OCI-LY7 (cell line): ENCODE measurements at regions not wholly inside any gene's neighbourhood (a gene's known extent, or its start where the extent isn't known, plus 50 kb on each side); places are given as distances from the start of the nearest gene placed in this dataset.

Experiments
- BruUV-seq: library from RNA; stranded (reverse); fragments of 400-500 nt; replicated peaks from 2 replicates; lab custom pipeline; 2021; lab: Mats Ljungman, UMichigan
- CTCF ChIA-PET: fragments of 300-600 bp; sonication (Branson Sonifier 250); formaldehyde crosslinking; loops from one replicate; lab custom pipeline; 2022; ENCODE audit warnings: antibody characterized with exemption; ENCODE audit not compliant: unreplicated experiment; lab: Charles Lee
- POLR2A ChIA-PET: fragments of 300-600 bp; sonication (Branson Sonifier 250); formaldehyde crosslinking; loops from one replicate; lab custom pipeline; 2022; ENCODE audit warnings: antibody characterized with exemption; lab: Charles Lee
- DNase-seq: peaks from one replicate; pipeline ENCODE4 v3.0.0-alpha.2; 2015; ENCODE audit warnings: low spot score
- H2AFZ ChIP-seq: fragments of 200-600 bp; sonication (generic), shearing (Covaris generic); 2 replicates; pipeline ENCODE4 v1.6.1; 2014; ENCODE audit warnings: mild to moderate bottlenecking, antibody characterized with exemption, low read length, moderate library complexity
- H3K27ac ChIP-seq: fragments of 200-600 bp; sonication (generic); 2 replicates; pipeline ENCODE4 v1.5.1; 2014; ENCODE audit warnings: mixed run types, low read depth, mild to moderate bottlenecking, moderate library complexity, low read length, inconsistent platforms; ENCODE audit not compliant: poor library complexity, severe bottlenecking
- H3K36me3 ChIP-seq: fragments of 200-600 bp; sonication (generic); 2 replicates; pipeline ENCODE4 v1.6.1; 2014; ENCODE audit warnings: mild to moderate bottlenecking, antibody characterized with exemption, low read length, moderate library complexity, mixed read lengths; ENCODE audit not compliant: insufficient read depth
- H3K4me1 ChIP-seq: fragments of 200-600 bp; sonication (generic); 2 replicates; pipeline ENCODE4 v1.5.1; 2014; ENCODE audit warnings: mild to moderate bottlenecking, low read length; ENCODE audit not compliant: insufficient read depth, poor library complexity, severe bottlenecking
- H3K4me2 ChIP-seq: fragments of 200-600 bp; sonication (generic); 2 replicates; pipeline ENCODE4 v1.6.1; 2014; ENCODE audit warnings: mild to moderate bottlenecking, low read length
- H3K4me3 ChIP-seq: fragments of 200-600 bp; sonication (generic); 2 replicates; pipeline ENCODE4 v1.5.1; 2014; ENCODE audit warnings: mild to moderate bottlenecking, low read depth, low read length; ENCODE audit not compliant: poor library complexity, severe bottlenecking
- H3K79me2 ChIP-seq: fragments of 200-600 bp; sonication (generic); 2 replicates; pipeline ENCODE4 v1.6.1; 2016; ENCODE audit warnings: low read depth, mild to moderate bottlenecking, low read length, moderate library complexity, mixed read lengths; ENCODE audit not compliant: insufficient read depth
- H3K9me2 ChIP-seq: fragments of 200-600 bp; sonication (generic); 2 replicates; pipeline ENCODE4 v1.6.1; 2016; ENCODE audit warnings: mild to moderate bottlenecking, low read length, mixed read lengths; ENCODE audit not compliant: insufficient read depth
- H3K9me3 ChIP-seq: fragments of 200-600 bp; sonication (generic); 2 replicates; pipeline ENCODE4 v1.6.1; 2014; ENCODE audit warnings: mild to moderate bottlenecking, mixed run types, low read length, mixed read lengths
- H4K20me1 ChIP-seq: fragments of 200-600 bp; sonication (generic); 2 replicates; pipeline ENCODE4 v1.6.1; 2014; ENCODE audit warnings: mild to moderate bottlenecking, antibody characterized with exemption, low read length, moderate library complexity, mixed read lengths; ENCODE audit not compliant: insufficient read depth
- CTCF ChIP-seq: fragments of 200-600 bp; sonication (generic); conservative IDR thresholded peaks from 2 replicates; pipeline ENCODE4 v1.5.1; 2014; ENCODE audit warnings: mild to moderate bottlenecking, antibody characterized with exemption, low read length, moderate library complexity, mixed read lengths
- EZH2phosphoT487 ChIP-seq: fragments of 200-600 bp; sonication (generic); IDR thresholded peaks from 2 replicates; pipeline ENCODE4 v1.6.1; 2018; ENCODE audit warnings: low read depth, borderline replicate concordance, mild to moderate bottlenecking, mixed run types, antibody characterized with exemption, low read length, moderate library complexity, mixed read lengths
- intact Hi-C: fragments of 100-400 bp; cut with micrococcal nuclease; formaldehyde crosslinking; loops from one replicate; pipeline ENCODE4 v1.10.0; 2022; ENCODE audit not compliant: unreplicated experiment

- Histone ChIP-seq H3K4me3 (no peak overlapping the region), H3K79me2 (no peaks in the 10 kb centered on the region), H4K20me1 (no peaks in the 10 kb centered on the region), H3K4me1 (no peaks in the 10 kb centered on the region), H3K9me2 (no peaks in the 10 kb centered on the region), H3K36me3 (no peaks in the 10 kb centered on the region), H3K4me2 (no peak overlapping the region), H3K27ac (no peak overlapping the region), H2AFZ (no peak overlapping the region), H3K9me3 (no peaks in the 10 kb centered on the region)
- CTCF ChIA-PET: no interaction called here
- TF ChIP-seq EZH2phosphoT487 (no peak), CTCF (no peak)
- POLR2A ChIA-PET: no interaction called here
- intact Hi-C loops: no loop called here
- BruUV-seq: no TSS peak
- no peak for DNase-seq
These were observed 619.1 kb upstream of the SOX9 start for GRCh38 chr17:71501711-71502110.

- no peak for DNase-seq
- TF ChIP-seq EZH2phosphoT487: no peak
- no peak for TF ChIP-seq CTCF
- H3K9me2 ChIP-seq: no peaks in the 10 kb centered on the region
- no peaks in the 10 kb centered on the region for H3K4me1 ChIP-seq
- H3K4me3 ChIP-seq: no peak overlapping the region
- POLR2A ChIA-PET: no interaction called here
- H3K27ac ChIP-seq: no peak overlapping the region
- H4K20me1 ChIP-seq: no peaks in the 10 kb centered on the region
- no peak overlapping the region for H3K4me2 ChIP-seq
- no peak overlapping the region for H2AFZ ChIP-seq
- BruUV-seq: no TSS peak
- CTCF ChIA-PET: no interaction called here
- intact Hi-C loops: no loop called here
- no peaks in the 10 kb centered on the region for H3K79me2 ChIP-seq
- no peaks in the 10 kb centered on the region for H3K9me3 ChIP-seq
- H3K36me3 ChIP-seq: no peaks in the 10 kb centered on the region
These were observed 618.4 kb upstream of the SOX9 start for GRCh38 chr17:71502443-71502842.

GRCh38 chr17:71503710-71504465 lies 616.9 kb upstream of the SOX9 start:
- no peak overlapping the region for H2AFZ ChIP-seq
- no peak overlapping the region for H3K27ac ChIP-seq
- H3K9me3 ChIP-seq: no peaks in the 10 kb centered on the region
- no peaks in the 10 kb centered on the region for H4K20me1 ChIP-seq
- no peak overlapping the region for H3K4me2 ChIP-seq
- no peak for TF ChIP-seq EZH2phosphoT487
- no peak for TF ChIP-seq CTCF
- H3K36me3 ChIP-seq: no peaks in the 10 kb centered on the region
- no peak for DNase-seq
- ChIA-PET CTCF (no interaction called here), POLR2A (interaction anchor here (0.7 kb wide), 1 partner anchor 223 kb away, joined by 3 read pairs; no protein-coding TSS in a partner anchor)
- no peaks in the 10 kb centered on the region for H3K9me2 ChIP-seq
- H3K4me3 ChIP-seq: no peak overlapping the region
- intact Hi-C loops: no loop called here
- no peaks in the 10 kb centered on the region for H3K79me2 ChIP-seq
- no peaks in the 10 kb centered on the region for H3K4me1 ChIP-seq
- BruUV-seq: no TSS peak
